OCI-LY3 (cell line): ENCODE measurements at regions not wholly inside any gene's neighbourhood (a gene's known extent, or its start where the extent isn't known, plus 50 kb on each side); places are given as distances from the start of the nearest gene placed in this dataset.
A peak's percentile ranks its signal among the peaks of the same experiment; 100 is the strongest.

Experiments
- H2AFZ ChIP-seq: fragments of 200-600, 300-600 bp; shearing (Covaris generic); 2 replicates; pipeline ENCODE4 v1.6.0; 2014; ENCODE audit warnings: antibody characterized with exemption, low read depth, low read length
- H3K27ac ChIP-seq: fragments of 200-600, 300-600 bp; sonication (generic); 2 replicates; pipeline ENCODE4 v1.5.1; 2014; ENCODE audit warnings: mild to moderate bottlenecking, low read length, moderate library complexity, mixed read lengths
- H3K27me3 ChIP-seq: fragments of 200-600, 300-600 bp; sonication (generic); 2 replicates; pipeline ENCODE4 v1.6.1; 2014; ENCODE audit warnings: low read depth, low read length, mixed read lengths
- H3K36me3 ChIP-seq: fragments of 200-600, 300-600 bp; sonication (generic); replicated peaks from 2 replicates; pipeline ENCODE3; 2014; ENCODE audit warnings: low read depth, low read length, mixed read lengths
- H3K4me1 ChIP-seq: fragments of 300-600, 200-600 bp; sonication (generic); 2 replicates; pipeline ENCODE4 v1.6.1; 2014; ENCODE audit warnings: low read length, mixed read lengths
- H3K4me2 ChIP-seq: fragments of 200-600, 300-600 bp; sonication (generic); 2 replicates; pipeline ENCODE4 v1.6.1; 2014; ENCODE audit warnings: low read length, mixed read lengths
- H3K4me3 ChIP-seq: fragments of 300-600, 200-600 bp; sonication (generic); 2 replicates; pipeline ENCODE4 v1.5.1; 2014; ENCODE audit warnings: antibody characterized with exemption, mild to moderate bottlenecking, low read length, moderate library complexity
- H3K79me2 ChIP-seq: fragments of 300-600, 200-600 bp; shearing (Covaris generic); 2 replicates; pipeline ENCODE4 v1.6.1; 2014; ENCODE audit warnings: mild to moderate bottlenecking, low read length, mixed read lengths
- H3K9ac ChIP-seq: fragments of 300-600, 200-600 bp; shearing (Covaris generic); 2 replicates; pipeline ENCODE4 v1.6.0; 2014; ENCODE audit warnings: mild to moderate bottlenecking, low read length, moderate library complexity
- H3K9me3 ChIP-seq: fragments of 200-600, 300-600 bp; shearing (Covaris generic); 2 replicates; pipeline ENCODE4 v1.6.1; 2014; ENCODE audit warnings: low read length, mixed read lengths; ENCODE audit not compliant: insufficient read depth
- H4K20me1 ChIP-seq: fragments of 200-600, 300-600 bp; sonication (generic); 2 replicates; pipeline ENCODE4 v1.6.1; 2016; ENCODE audit warnings: low read length, mixed read lengths; ENCODE audit not compliant: insufficient read depth
- EZH2phosphoT487 ChIP-seq: fragments of 200-600 bp; shearing (Covaris generic); IDR thresholded peaks from 2 replicates; pipeline ENCODE4 v1.6.1; 2018; ENCODE audit warnings: antibody characterized with exemption, mixed run types, low read depth
- TF ChIP-seq, protein P1 (sequence below): fragments of 200-600, 300-600 bp; sonication (generic); IDR thresholded peaks from 2 replicates; pipeline ENCODE4 v1.5.1; 2014; ENCODE audit warnings: antibody characterized with exemption, low read length, low read depth

- Histone ChIP-seq H3K79me2 (no peaks in the 10 kb centered on the region), H3K4me3 (no peak overlapping the region), H3K4me2 (no peak overlapping the region), H3K36me3 (no peaks in the 10 kb centered on the region), H3K27ac (no peak overlapping the region), H3K27me3 (no peaks in the 10 kb centered on the region), H4K20me1 (no peaks in the 10 kb centered on the region), H2AFZ (no peak overlapping the region), H3K4me1 (peaks cover 11% of the 10 kb centered on the region), H3K9ac (no peak overlapping the region), H3K9me3 (no peaks in the 10 kb centered on the region)
- TF ChIP-seq EZH2phosphoT487 = no peak
- TF ChIP-seq, protein P1, sequence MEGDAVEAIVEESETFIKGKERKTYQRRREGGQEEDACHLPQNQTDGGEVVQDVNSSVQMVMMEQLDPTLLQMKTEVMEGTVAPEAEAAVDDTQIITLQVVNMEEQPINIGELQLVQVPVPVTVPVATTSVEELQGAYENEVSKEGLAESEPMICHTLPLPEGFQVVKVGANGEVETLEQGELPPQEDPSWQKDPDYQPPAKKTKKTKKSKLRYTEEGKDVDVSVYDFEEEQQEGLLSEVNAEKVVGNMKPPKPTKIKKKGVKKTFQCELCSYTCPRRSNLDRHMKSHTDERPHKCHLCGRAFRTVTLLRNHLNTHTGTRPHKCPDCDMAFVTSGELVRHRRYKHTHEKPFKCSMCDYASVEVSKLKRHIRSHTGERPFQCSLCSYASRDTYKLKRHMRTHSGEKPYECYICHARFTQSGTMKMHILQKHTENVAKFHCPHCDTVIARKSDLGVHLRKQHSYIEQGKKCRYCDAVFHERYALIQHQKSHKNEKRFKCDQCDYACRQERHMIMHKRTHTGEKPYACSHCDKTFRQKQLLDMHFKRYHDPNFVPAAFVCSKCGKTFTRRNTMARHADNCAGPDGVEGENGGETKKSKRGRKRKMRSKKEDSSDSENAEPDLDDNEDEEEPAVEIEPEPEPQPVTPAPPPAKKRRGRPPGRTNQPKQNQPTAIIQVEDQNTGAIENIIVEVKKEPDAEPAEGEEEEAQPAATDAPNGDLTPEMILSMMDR = no peak
Measured at GRCh38 chrY:14231703-14232102, 175.7 kb downstream of the VCY1B start.

- Histone ChIP-seq H3K4me2 (peak overlapping the region; percentile 53; the same call in 1 of the 2 replicates), H3K79me2 (no peaks in the 10 kb centered on the region), H2AFZ (no peak overlapping the region), H3K27ac (no peak overlapping the region), H3K4me3 (no peak overlapping the region), H3K9me3 (no peaks in the 10 kb centered on the region), H3K36me3 (no peaks in the 10 kb centered on the region), H3K27me3 (no peaks in the 10 kb centered on the region), H4K20me1 (no peaks in the 10 kb centered on the region), H3K9ac (no peak overlapping the region), H3K4me1 (peaks cover 11% of the 10 kb centered on the region)
- TF ChIP-seq, protein P1 = no peak
- TF ChIP-seq EZH2phosphoT487 = no peak
Measured at GRCh38 chrY:14235070-14235469, 179.0 kb downstream of the VCY1B start.

GRCh38 chrY:14238277-14238676 lies 182.2 kb downstream of the VCY1B start:
- H3K9ac ChIP-seq = no peak overlapping the region
- no peak overlapping the region for H3K4me3 ChIP-seq
- no peak overlapping the region for H3K4me2 ChIP-seq
- H4K20me1 ChIP-seq = no peaks in the 10 kb centered on the region
- H3K79me2 ChIP-seq = no peaks in the 10 kb centered on the region
- no peaks in the 10 kb centered on the region for H3K27me3 ChIP-seq
- no peaks in the 10 kb centered on the region for H3K36me3 ChIP-seq
- no peak overlapping the region for H2AFZ ChIP-seq
- peaks cover 11% of the 10 kb centered on the region for H3K4me1 ChIP-seq
- no peaks in the 10 kb centered on the region for H3K9me3 ChIP-seq
- H3K27ac ChIP-seq = no peak overlapping the region
- no peak for TF ChIP-seq EZH2phosphoT487
- TF ChIP-seq, protein P1 = no peak

DNA sequence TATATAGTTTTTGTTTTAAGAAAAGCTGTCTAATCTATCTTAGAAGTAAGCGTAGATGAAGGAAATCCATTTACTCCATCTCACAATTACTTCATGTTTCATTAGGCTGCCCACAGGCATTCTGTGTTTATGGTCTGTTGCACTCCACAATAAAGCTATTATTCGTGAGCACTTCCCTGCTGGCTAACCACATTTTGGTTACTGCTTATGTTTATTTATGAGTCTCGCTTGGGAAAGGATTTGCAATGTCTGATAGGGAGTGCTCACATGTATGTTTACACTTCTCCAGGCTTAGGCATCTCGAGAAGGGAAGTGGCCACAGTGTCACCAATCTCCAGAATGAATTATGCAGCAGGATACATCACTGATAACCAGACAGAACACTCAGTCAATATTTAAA lies 190.9 kb downstream of the VCY1B start:
- no peak for TF ChIP-seq EZH2phosphoT487
- TF ChIP-seq, protein P1 = no peak
- Histone ChIP-seq H3K27me3 (no peaks in the 10 kb centered on the region), H3K9me3 (no peaks in the 10 kb centered on the region), H3K9ac (no peak overlapping the region), H3K4me2 (no peak overlapping the region), H3K79me2 (no peaks in the 10 kb centered on the region), H4K20me1 (no peaks in the 10 kb centered on the region), H2AFZ (no peak overlapping the region), H3K4me1 (no peaks in the 10 kb centered on the region), H3K36me3 (no peaks in the 10 kb centered on the region), H3K27ac (no peak overlapping the region), H3K4me3 (no peak overlapping the region)
